ENCODE measurements at regions not wholly inside any gene's neighbourhood (a gene's known extent, or its start where the extent isn't known, plus 50 kb on each side); places are given as distances from the start of the nearest gene placed in this dataset.
A peak's percentile ranks its signal among the peaks of the same experiment; 100 is the strongest.

- Mint-ChIP-seq H3K4me3 (ENCODE audit: low read depth) (no peak overlapping the region), H3K9me3 (peaks cover 4% of the 10 kb centered on the region), H3K27ac (no peak overlapping the region), H3K36me3 (ENCODE audit: low read depth) (no peaks in the 10 kb centered on the region), H3K4me1 (ENCODE audit: low read depth) (no peaks in the 10 kb centered on the region), H3K27me3 (ENCODE audit: low read depth) (no peaks in the 10 kb centered on the region)
- no peak for DNase-seq (ENCODE audit: low spot score)
- intact Hi-C loops (cut with micrococcal nuclease): no loop called here
Measured at GRCh38 chr11:91800208-91800914, 424.3 kb upstream of the FAT3 start.

DNA sequence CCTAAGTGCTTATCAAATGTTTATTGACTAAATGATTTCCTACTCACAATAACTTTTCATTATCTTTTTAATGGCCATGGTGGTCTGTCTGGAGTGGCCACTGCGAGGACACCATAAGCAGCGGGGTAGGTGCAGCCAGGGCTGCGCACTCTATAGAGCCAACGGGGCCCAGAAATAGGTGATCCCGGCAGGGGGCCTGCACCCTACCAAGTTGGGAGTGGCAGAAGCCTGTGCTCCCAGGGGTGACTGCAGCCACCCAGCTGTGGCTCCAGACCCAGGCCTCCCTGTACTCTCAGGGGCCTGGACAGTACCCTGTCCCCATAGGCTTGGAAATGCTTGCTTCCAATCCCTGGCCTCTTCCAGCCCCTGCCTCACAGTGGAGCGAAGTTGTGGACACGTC is 426.4 kb upstream of the FAT3 start:
- Mint-ChIP-seq H3K4me1 (ENCODE audit: low read depth) (peaks cover 2% of the 10 kb centered on the region), H3K27ac (no peak overlapping the region), H3K4me3 (ENCODE audit: low read depth) (no peak overlapping the region), H3K9me3 (peaks cover 4% of the 10 kb centered on the region), H3K27me3 (ENCODE audit: low read depth) (no peaks in the 10 kb centered on the region), H3K36me3 (ENCODE audit: low read depth) (no peaks in the 10 kb centered on the region)
- intact Hi-C loops (cut with micrococcal nuclease): no loop called here
- DNase-seq (ENCODE audit: low spot score): no peak

GRCh38 chr11:91796999-91797398 is 427.6 kb upstream of the FAT3 start:
- Mint-ChIP-seq H3K27ac (no peak overlapping the region), H3K27me3 (ENCODE audit: low read depth) (no peaks in the 10 kb centered on the region), H3K36me3 (ENCODE audit: low read depth) (no peaks in the 10 kb centered on the region), H3K4me1 (ENCODE audit: low read depth) (peaks cover 2% of the 10 kb centered on the region), H3K9me3 (peaks cover 7% of the 10 kb centered on the region), H3K4me3 (ENCODE audit: low read depth) (no peak overlapping the region)
- intact Hi-C loops (cut with micrococcal nuclease): no loop called here
- no peak for DNase-seq (ENCODE audit: low spot score)

GRCh38 chr11:91795139-91795887 is 429.3 kb upstream of the FAT3 start:
- Mint-ChIP-seq H3K4me1 (ENCODE audit: low read depth) (peaks cover 9% of the 10 kb centered on the region), H3K9me3 (peaks cover 12% of the 10 kb centered on the region), H3K4me3 (ENCODE audit: low read depth) (no peak overlapping the region), H3K27ac (no peak overlapping the region), H3K36me3 (ENCODE audit: low read depth) (no peaks in the 10 kb centered on the region), H3K27me3 (ENCODE audit: low read depth) (no peaks in the 10 kb centered on the region)
- intact Hi-C loops (cut with micrococcal nuclease): no loop called here
- no peak for DNase-seq (ENCODE audit: low spot score)

DNA sequence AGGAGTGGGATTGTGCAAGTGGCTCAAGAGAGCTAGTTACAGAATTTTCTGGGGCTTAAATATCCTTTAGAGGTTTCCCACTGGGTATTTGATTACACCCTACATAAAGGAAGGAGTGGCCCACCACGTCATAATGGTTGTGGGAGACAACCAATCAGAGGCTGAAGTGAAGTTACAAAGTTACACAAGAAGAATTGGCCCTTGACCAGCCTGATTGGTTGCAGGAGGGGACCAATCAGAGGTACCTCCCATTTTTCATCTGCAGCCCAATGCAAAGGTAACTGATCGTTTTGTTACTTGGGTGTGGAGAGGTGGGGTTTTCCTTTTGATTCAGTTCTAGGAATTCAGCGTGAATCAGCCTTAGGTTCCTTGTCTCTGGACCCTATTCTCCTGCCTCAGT is 430.5 kb upstream of the FAT3 start:
- Mint-ChIP-seq H3K27me3 (ENCODE audit: low read depth) (no peaks in the 10 kb centered on the region), H3K27ac (no peak overlapping the region), H3K36me3 (ENCODE audit: low read depth) (no peaks in the 10 kb centered on the region), H3K9me3 (peaks cover 11% of the 10 kb centered on the region), H3K4me3 (ENCODE audit: low read depth) (no peak overlapping the region), H3K4me1 (ENCODE audit: low read depth) (peaks cover 9% of the 10 kb centered on the region)
- DNase-seq (ENCODE audit: low spot score): no peak
- intact Hi-C loops (cut with micrococcal nuclease): no loop called here

GRCh38 chr11:91792779-91793262 is 431.8 kb upstream of the FAT3 start:
- peaks cover 9% of the 10 kb centered on the region for H3K4me1 Mint-ChIP-seq (ENCODE audit: low read depth)
- H3K36me3 Mint-ChIP-seq (ENCODE audit: low read depth): no peaks in the 10 kb centered on the region
- H3K9me3 Mint-ChIP-seq: peaks cover 8% of the 10 kb centered on the region
- H3K27me3 Mint-ChIP-seq (ENCODE audit: low read depth): no peaks in the 10 kb centered on the region
- DNase-seq (ENCODE audit: low spot score): no peak
- peak overlapping the region; percentile 13 for H3K27ac Mint-ChIP-seq
- intact Hi-C loops (cut with micrococcal nuclease): no loop called here
- no peak overlapping the region for H3K4me3 Mint-ChIP-seq (ENCODE audit: low read depth)

GRCh38 chr11:91791171-91791468 is 433.5 kb upstream of the FAT3 start:
- intact Hi-C loops (cut with micrococcal nuclease): no loop called here
- no peaks in the 10 kb centered on the region for H3K27me3 Mint-ChIP-seq (ENCODE audit: low read depth)
- H3K27ac Mint-ChIP-seq: peak overlapping the region; percentile 81
- peaks cover 9% of the 10 kb centered on the region for H3K4me1 Mint-ChIP-seq (ENCODE audit: low read depth)
- H3K9me3 Mint-ChIP-seq: peaks cover 13% of the 10 kb centered on the region
- DNase-seq (ENCODE audit: low spot score): no peak
- no peaks in the 10 kb centered on the region for H3K36me3 Mint-ChIP-seq (ENCODE audit: low read depth)
- no peak overlapping the region for H3K4me3 Mint-ChIP-seq (ENCODE audit: low read depth)

- Mint-ChIP-seq H3K9me3 (peaks cover 15% of the 10 kb centered on the region), H3K36me3 (ENCODE audit: low read depth) (no peaks in the 10 kb centered on the region), H3K27me3 (ENCODE audit: low read depth) (no peaks in the 10 kb centered on the region), H3K4me1 (ENCODE audit: low read depth) (peaks cover 9% of the 10 kb centered on the region), H3K4me3 (ENCODE audit: low read depth) (no peak overlapping the region), H3K27ac (peak overlapping the region; percentile 81)
- no peak for DNase-seq (ENCODE audit: low spot score)
- intact Hi-C loops (cut with micrococcal nuclease): no loop called here
Measured at GRCh38 chr11:91790346-91791170, 434.1 kb upstream of the FAT3 start.

GRCh38 chr11:91788764-91789163 is 435.9 kb upstream of the FAT3 start:
- H3K9me3 Mint-ChIP-seq: peaks cover 20% of the 10 kb centered on the region
- no peak overlapping the region for H3K27ac Mint-ChIP-seq
- intact Hi-C loops (cut with micrococcal nuclease): no loop called here
- H3K4me3 Mint-ChIP-seq (ENCODE audit: low read depth): no peak overlapping the region
- peaks cover 7% of the 10 kb centered on the region for H3K4me1 Mint-ChIP-seq (ENCODE audit: low read depth)
- DNase-seq (ENCODE audit: low spot score): no peak
- H3K27me3 Mint-ChIP-seq (ENCODE audit: low read depth): no peaks in the 10 kb centered on the region
- no peaks in the 10 kb centered on the region for H3K36me3 Mint-ChIP-seq (ENCODE audit: low read depth)

- H3K27me3 Mint-ChIP-seq (ENCODE audit: low read depth): no peaks in the 10 kb centered on the region
- H3K4me1 Mint-ChIP-seq (ENCODE audit: low read depth): peaks cover 5% of the 10 kb centered on the region
- intact Hi-C loops (cut with micrococcal nuclease): no loop called here
- DNase-seq (ENCODE audit: low spot score): no peak
- peaks cover 29% of the 10 kb centered on the region for H3K9me3 Mint-ChIP-seq
- no peak overlapping the region for H3K27ac Mint-ChIP-seq
- no peak overlapping the region for H3K4me3 Mint-ChIP-seq (ENCODE audit: low read depth)
- no peaks in the 10 kb centered on the region for H3K36me3 Mint-ChIP-seq (ENCODE audit: low read depth)
Measured at GRCh38 chr11:91786097-91786496, 438.5 kb upstream of the FAT3 start.

DNA sequence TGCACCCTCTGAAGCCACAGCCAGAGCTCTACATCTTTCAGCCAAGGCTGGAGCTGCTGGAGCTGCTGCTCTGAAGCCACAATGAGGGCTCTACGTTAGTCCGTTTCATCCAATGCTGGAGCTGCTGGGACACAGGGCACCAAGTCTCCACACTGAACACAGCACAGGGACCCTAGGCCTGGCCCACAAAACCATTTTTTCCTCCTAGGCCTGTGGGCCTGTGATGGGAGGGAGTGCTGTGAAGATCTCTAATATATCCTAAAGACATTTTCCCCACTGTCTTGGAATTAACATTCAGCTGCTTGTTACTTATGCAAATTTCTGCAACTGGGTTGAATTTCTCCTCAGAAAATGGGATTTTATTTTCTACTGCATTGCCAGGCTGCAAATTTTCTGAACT is 441.4 kb upstream of the FAT3 start:
- Mint-ChIP-seq H3K4me3 (ENCODE audit: low read depth) (no peak overlapping the region), H3K4me1 (ENCODE audit: low read depth) (no peaks in the 10 kb centered on the region), H3K27me3 (ENCODE audit: low read depth) (no peaks in the 10 kb centered on the region), H3K27ac (no peak overlapping the region), H3K9me3 (peaks cover 26% of the 10 kb centered on the region), H3K36me3 (ENCODE audit: low read depth) (no peaks in the 10 kb centered on the region)
- DNase-seq (ENCODE audit: low spot score): no peak
- intact Hi-C loops (cut with micrococcal nuclease): no loop called here

- Mint-ChIP-seq H3K36me3 (ENCODE audit: low read depth) (no peaks in the 10 kb centered on the region), H3K4me3 (ENCODE audit: low read depth) (no peak overlapping the region), H3K27ac (no peak overlapping the region), H3K4me1 (ENCODE audit: low read depth) (no peaks in the 10 kb centered on the region), H3K9me3 (peaks cover 28% of the 10 kb centered on the region), H3K27me3 (ENCODE audit: low read depth) (no peaks in the 10 kb centered on the region)
- no peak for DNase-seq (ENCODE audit: low spot score)
- intact Hi-C loops (cut with micrococcal nuclease): no loop called here
Measured at GRCh38 chr11:91778758-91779157, 445.9 kb upstream of the FAT3 start.

- Mint-ChIP-seq H3K36me3 (ENCODE audit: low read depth) (no peaks in the 10 kb centered on the region), H3K4me3 (ENCODE audit: low read depth) (no peak overlapping the region), H3K27me3 (ENCODE audit: low read depth) (no peaks in the 10 kb centered on the region), H3K27ac (no peak overlapping the region), H3K4me1 (ENCODE audit: low read depth) (no peaks in the 10 kb centered on the region), H3K9me3 (peaks cover 26% of the 10 kb centered on the region)
- DNase-seq (ENCODE audit: low spot score): no peak
- intact Hi-C loops (cut with micrococcal nuclease): no loop called here
Measured at GRCh38 chr11:91776655-91777054, 448.0 kb upstream of the FAT3 start.
